Vagina (tissue), 2 donors: ENCODE measurements at regions not wholly inside any gene's neighbourhood (a gene's known extent, or its start where the extent isn't known, plus 50 kb on each side); places are given as distances from the start of the nearest gene placed in this dataset.

Experiments
- POLR2AphosphoS5 ChIP-seq, 2 donors: sonication (generic); formaldehyde crosslinking; IDR thresholded peaks; one replicate each; pipeline ENCODE4 v1.9.0; 2017; ENCODE audit warnings: antibody characterized with exemption in 2 of 2, mild to moderate bottlenecking in 2 of 2, low read depth in 1 of 2; ENCODE audit not compliant: insufficient read depth in 1 of 2
- TF ChIP-seq, protein P1 (sequence below), 3 experiments: fragments of 450-650 bp in 2 of 3; fragments of 200-600 bp in 1 of 3; sonication (generic) in 1 of 3; IDR thresholded peaks; one replicate each; pipeline ENCODE4 v1.5.1; 2017 to 2019; ENCODE audit warnings: antibody characterized with exemption in 3 of 3, mild to moderate bottlenecking in 2 of 3, moderate library complexity in 2 of 3

DNA sequence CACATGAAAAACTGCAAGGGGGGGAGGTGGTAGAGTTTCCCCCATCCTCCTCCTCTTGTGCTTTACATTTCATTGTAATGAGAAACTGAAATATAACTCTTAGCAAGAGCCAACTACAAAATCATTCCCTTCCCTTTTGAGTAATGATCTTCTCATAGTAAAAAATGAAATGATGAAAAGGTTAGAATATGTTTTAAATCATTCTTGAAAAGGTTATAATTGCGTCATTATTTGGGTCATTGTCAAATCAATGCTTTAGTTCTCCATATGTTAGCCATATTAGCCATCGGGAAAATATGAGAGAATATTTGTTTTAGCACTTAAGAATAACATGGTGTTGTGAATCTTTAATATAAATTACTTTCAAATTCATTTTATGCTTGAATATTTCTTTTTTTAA is 1185.0 kb upstream of the CDH18 start:
- TF ChIP-seq, protein P1, sequence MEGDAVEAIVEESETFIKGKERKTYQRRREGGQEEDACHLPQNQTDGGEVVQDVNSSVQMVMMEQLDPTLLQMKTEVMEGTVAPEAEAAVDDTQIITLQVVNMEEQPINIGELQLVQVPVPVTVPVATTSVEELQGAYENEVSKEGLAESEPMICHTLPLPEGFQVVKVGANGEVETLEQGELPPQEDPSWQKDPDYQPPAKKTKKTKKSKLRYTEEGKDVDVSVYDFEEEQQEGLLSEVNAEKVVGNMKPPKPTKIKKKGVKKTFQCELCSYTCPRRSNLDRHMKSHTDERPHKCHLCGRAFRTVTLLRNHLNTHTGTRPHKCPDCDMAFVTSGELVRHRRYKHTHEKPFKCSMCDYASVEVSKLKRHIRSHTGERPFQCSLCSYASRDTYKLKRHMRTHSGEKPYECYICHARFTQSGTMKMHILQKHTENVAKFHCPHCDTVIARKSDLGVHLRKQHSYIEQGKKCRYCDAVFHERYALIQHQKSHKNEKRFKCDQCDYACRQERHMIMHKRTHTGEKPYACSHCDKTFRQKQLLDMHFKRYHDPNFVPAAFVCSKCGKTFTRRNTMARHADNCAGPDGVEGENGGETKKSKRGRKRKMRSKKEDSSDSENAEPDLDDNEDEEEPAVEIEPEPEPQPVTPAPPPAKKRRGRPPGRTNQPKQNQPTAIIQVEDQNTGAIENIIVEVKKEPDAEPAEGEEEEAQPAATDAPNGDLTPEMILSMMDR (IDR thresholded peaks at IDR 0.05): no peak
- TF ChIP-seq POLR2AphosphoS5 (IDR thresholded peaks at IDR 0.05; ENCODE audit: insufficient read depth in 1 of 2, low read depth in 1 of 2): no peak
